ENCODE measurements at regions not wholly inside any gene's neighbourhood (a gene's known extent, or its start where the extent isn't known, plus 50 kb on each side); places are given as distances from the start of the nearest gene placed in this dataset.

GRCh38 chr7:63008366-63008765 lies 990.3 kb upstream of the ZNF722 start:
- FAIRE-seq (no peak), DNase-seq (ENCODE audit: insufficient read length, low spot score) (no peak)

DNA sequence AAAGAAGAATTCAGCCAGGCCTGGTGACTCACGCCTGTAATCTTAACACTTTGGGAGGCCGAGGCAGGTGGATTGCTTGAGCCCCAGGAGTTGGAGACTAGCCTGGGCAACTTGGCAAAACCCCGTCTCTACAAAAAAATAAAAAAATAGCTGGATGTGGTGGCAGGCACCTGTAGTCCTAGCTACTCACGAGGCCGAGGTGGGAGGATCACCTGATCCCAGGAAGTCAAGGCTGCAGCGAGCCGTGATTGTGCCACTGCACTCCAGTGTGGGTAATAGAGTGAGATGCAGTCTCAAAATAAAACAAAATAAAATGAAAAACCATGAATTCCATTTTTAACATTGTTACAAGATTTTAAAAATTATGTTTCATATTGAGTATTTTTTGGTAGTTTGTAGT lies 988.9 kb upstream of the ZNF722 start:
- DNase-seq (ENCODE audit: insufficient read length, low spot score) (no peak), FAIRE-seq (no peak)

DNA sequence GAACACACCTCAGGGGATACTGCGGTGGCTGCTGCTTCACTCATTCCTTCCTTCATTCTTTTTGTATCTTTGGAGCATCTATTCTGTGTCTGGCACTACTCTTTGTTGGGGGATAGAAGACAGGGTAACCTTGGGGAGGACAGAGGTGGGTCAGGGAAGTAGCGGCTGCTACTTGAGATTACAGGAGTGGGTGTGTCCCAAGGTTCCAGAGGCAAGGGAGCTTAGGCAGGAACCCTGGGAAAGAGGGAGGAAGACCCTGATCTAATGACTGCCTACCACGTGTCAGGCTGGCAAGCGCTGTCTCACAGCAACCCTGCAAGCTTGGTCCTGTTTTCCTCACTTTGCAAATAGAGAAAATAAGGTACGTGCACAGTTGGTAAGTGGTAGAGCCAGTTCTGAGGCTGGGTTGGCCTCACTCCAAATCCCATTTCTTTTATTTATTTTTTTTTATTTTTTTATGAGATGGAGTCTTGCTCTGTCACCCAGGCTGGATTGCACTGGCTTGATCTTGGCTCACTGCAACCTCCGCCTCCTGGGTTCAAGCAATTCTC lies 985.9 kb upstream of the ZNF722 start:
- DNase-seq (ENCODE audit: insufficient read length, low spot score) (no peak), FAIRE-seq (peak; percentile 89)

- DNase-seq (ENCODE audit: insufficient read length, low spot score) (no peak), FAIRE-seq (no peak)
Observed at GRCh38 chr7:63014792-63015191, 983.9 kb upstream of the ZNF722 start.

DNA sequence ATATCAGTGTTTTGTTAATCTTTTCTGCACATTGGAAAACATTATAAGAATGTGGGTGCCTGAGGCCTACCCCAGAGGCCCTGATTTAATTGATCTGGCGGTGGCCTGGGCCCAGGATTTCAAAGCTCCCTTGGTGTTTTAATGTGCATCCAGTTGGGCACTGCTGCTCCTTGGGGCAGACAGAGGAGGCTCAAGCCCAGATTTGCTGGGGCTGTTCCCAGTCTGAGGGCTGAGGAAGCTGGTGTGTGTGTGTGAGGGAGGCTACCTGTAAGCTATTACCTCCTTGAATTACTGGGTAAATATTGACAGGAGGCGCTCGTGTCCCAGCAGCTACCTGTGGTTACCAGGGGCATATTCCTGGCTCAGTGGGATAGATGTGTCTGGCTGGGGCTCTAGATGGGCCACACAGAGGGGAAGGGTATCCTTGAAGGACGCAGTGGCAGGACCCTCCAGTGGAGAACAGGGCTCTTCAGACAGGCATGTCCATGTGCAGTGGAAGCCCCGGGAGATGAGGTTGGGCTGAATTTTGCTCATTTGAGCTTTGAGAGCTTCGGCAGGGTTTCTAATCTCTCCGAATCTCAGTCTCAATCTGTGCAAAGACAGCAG lies 975.4 kb upstream of the ZNF722 start:
- no peak for DNase-seq (ENCODE audit: insufficient read length, low spot score)
- no peak for FAIRE-seq

GRCh38 chr7:63024446-63024845 lies 974.2 kb upstream of the ZNF722 start:
- FAIRE-seq (no peak), DNase-seq (ENCODE audit: insufficient read length, low spot score) (no peak)

DNA sequence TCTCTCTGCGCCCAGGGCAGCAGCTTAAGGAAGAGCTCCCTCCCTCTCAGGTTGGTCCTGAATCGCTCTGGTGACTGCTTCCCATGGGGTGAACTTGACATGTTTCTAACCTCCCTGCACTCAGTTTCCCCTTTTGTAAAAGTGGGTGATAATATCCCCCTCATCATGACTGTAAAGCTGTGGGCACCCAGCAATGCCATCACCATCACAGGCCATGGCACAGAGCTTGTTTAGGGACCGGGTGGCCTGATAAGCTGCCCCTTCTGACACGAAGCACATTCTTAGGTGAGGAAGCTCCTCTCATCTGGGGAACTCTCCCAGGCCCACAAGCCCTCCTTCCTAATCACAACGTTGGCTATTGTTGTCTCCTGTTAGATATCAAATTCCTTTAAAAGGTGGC lies 972.8 kb upstream of the ZNF722 start:
- no peak for DNase-seq (ENCODE audit: insufficient read length, low spot score)
- FAIRE-seq, result no peak

DNA sequence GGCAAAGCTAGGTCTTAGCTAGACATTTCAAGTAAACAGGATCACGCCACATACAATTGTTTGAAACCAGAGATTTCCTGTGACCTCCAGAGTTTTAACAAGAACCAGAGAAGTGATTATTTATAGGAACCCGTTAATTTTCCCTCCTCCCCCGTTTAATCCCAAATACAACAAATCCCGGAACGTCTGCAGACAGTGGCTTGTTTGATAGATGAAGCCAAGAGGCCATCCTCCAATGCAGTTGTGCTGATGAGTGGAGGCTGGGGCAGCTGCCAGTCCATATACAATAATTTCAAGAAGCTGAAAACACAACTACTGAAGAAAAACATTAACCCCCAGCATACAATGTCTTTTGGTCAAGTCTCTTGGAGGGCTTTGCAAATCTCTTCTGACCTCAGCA lies 971.6 kb upstream of the ZNF722 start:
- FAIRE-seq (no peak), DNase-seq (ENCODE audit: insufficient read length, low spot score) (no peak)

DNA sequence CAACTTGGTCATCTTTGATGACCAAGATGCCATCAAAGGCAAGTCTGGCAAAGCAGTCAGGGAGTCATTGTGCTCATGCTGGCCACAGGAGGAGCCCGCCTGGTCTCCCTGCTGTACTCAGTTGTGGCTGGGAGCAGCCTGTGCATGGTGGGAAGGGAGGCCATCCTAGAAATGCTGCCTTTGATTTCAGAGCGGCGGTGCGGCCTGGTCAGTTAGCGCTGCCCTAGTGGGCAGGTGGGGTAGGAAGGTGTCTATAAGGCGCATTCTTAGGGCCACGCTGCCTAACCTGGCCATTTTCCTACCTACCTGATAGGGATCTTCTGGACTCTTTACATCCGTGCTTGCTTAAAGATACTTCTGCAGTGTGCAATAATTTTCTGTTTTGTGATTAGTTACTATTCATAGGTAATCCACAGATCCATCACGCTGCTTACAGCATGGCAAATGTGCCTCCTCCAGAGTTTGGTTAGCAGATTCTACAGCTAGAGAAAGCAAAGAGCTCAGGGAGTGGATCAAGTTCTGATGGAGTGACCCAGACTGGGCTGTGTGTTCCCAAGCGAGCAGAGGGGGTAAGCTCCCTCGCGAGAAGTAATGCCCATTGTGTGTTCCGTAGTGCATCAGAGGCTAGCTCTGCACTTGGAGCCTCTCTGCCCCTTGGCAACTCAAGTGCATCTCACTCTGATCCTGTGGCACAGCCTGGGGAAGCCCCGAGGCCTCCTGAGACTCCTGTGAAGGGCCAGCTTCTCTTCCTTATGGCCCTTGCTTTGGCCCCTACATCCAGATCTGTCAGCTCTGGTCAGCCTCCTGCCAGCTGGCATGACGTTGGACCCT lies 970.1 kb upstream of the ZNF722 start:
- no peak for FAIRE-seq
- DNase-seq (ENCODE audit: insufficient read length, low spot score), result no peak

DNA sequence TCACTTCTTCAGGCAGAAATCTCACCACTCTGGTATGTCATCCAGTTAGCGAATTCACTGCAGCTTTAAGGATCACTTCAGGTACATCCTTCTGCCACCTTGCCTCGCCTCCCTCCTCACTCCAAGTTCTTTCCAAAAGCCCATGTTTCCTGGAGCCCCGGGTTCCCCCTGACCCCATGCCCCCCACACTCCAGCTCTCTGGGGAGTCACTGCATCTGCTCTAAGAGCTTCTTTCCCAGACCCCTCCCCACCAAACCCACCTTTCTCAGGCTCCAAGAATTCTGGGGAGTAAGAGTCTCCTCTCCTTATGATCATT lies 969.5 kb upstream of the ZNF722 start:
- FAIRE-seq (no peak), DNase-seq (ENCODE audit: insufficient read length, low spot score) (no peak)

- no peak for FAIRE-seq
Observed at GRCh38 chr7:63030061-63030460, 968.6 kb upstream of the ZNF722 start.

GRCh38 chr7:63031838-63032436 lies 966.7 kb upstream of the ZNF722 start:
- FAIRE-seq (no peak), DNase-seq (ENCODE audit: insufficient read length, low spot score) (no peak)

More at GRCh38 chr7:63030061-63030460, 968.6 kb upstream of the ZNF722 start:
- DNase-seq (ENCODE audit: insufficient read length, low spot score), result no peak

DNA sequence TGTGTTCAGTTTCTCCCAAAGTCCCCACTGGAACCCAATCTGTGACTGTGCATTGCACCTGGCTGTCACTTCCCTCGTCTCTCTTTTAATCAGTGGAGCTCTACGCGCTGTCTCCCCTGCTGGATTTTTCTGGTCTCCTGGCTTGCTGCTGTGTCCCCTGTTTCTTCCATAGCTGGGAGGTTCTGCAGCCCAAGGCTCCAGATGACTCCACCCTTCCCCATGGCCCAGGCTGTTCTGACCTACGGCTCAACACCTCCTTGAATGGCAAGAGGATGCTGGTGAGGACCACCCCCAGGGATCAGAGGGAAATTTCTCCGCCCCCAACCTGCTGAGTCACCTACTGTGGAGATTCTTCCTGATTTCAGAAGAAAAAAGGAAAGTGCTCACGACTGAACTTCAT lies 961.4 kb upstream of the ZNF722 start:
- no peak for FAIRE-seq
- DNase-seq (ENCODE audit: insufficient read length, low spot score), result no peak

- FAIRE-seq (no peak), DNase-seq (ENCODE audit: insufficient read length, low spot score) (no peak)
Observed at GRCh38 chr7:63038987-63039386, 959.7 kb upstream of the ZNF722 start.

- no peak for FAIRE-seq
Observed at GRCh38 chr7:63039882-63040281, 958.8 kb upstream of the ZNF722 start.

GRCh38 chr7:63040336-63040735 lies 958.3 kb upstream of the ZNF722 start:
- FAIRE-seq (no peak), DNase-seq (ENCODE audit: insufficient read length, low spot score) (no peak)

More at GRCh38 chr7:63039882-63040281, 958.8 kb upstream of the ZNF722 start:
- no peak for DNase-seq (ENCODE audit: insufficient read length, low spot score)

DNA sequence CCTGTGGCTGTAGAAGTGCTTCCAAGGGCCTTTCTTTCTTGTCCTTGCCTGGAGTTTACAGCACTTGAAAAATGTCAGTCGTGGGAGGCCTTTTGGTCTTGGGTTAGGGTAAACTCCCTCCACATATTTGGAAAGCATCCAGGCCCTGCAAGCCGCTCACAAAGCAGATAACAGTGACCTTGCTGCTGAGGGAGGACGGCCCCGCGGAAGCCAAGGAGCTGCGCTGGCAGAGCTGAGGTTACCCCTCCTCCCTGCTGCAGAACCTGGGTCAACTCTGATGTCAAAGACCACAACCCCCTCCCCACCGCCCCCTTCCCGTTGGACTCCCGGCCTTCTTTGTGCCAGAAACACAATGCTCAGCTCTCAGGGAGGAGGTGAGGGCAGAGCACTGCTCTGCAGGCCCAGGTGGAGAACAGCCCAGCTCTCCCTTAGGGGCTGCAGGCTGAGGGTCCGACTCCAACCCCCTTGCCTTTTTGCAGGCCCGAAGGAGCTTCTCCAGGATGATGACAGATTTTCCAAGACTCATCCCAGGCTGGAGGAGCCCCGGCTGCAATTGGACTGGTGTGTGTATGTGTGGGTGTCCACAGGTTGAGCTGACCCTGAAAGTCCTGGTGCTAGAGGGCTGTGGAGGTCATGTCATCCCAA lies 957.6 kb upstream of the ZNF722 start:
- FAIRE-seq (no peak), DNase-seq (ENCODE audit: insufficient read length, low spot score) (no peak)

DNA sequence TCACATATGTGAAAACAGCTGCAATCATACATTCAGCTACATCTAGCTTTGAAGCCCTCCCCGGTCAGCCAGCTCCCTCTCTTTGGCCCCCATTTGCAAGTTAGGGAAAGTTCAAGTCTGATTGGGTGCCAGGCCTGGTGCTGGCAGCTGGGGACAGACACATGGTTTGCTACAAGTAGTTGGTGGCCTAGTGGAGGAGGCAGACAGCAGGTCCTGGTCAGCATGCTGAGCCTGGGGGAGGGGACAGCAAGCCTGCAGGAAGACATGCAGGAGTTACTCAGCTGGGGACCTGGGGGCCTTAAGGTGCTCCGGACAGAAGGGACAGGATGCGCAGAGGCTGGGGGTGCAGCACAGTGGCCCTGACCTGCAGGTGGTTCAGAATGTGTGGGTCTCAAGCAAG lies 956.9 kb upstream of the ZNF722 start:
- FAIRE-seq, result no peak
- no peak for DNase-seq (ENCODE audit: insufficient read length, low spot score)

DNA sequence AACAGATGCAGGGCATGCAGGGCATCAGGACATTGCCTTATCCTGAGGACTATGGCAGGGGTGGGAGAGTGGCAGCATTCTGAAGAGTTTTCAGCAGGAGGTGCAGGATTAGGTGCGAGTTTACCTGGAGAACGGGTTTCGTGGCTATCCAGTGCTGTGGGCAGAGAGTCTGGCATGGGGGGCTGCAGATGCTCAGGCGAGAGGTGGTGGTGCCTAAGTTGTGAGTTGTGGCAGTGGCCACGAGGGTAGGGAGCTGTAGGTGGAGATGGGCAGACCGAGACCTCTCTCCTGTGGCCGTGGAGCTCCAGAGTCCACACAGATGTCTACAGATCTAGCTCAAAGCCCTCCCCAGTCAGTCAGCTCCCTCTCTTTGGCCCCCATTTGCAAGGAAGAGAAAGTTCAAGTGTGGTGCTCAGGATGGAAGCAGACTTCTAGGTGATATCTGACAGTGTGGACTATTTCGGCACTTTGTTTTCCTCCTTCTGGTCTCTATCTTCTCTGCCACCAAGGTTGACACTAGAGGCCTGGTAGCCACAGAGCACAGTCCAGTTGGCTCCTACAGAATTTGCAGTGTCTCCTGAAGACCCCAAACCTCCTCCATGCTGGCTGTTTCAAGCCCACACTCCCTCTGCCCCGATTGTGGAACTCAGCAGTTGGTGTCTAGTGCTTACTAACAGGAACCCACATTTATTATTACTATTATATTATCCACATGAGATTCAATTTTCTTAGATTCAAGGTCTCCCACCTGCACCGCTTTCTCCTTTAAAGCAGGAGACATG lies 955.7 kb upstream of the ZNF722 start:
- DNase-seq (ENCODE audit: insufficient read length, low spot score) (no peak), FAIRE-seq (no peak)

DNA sequence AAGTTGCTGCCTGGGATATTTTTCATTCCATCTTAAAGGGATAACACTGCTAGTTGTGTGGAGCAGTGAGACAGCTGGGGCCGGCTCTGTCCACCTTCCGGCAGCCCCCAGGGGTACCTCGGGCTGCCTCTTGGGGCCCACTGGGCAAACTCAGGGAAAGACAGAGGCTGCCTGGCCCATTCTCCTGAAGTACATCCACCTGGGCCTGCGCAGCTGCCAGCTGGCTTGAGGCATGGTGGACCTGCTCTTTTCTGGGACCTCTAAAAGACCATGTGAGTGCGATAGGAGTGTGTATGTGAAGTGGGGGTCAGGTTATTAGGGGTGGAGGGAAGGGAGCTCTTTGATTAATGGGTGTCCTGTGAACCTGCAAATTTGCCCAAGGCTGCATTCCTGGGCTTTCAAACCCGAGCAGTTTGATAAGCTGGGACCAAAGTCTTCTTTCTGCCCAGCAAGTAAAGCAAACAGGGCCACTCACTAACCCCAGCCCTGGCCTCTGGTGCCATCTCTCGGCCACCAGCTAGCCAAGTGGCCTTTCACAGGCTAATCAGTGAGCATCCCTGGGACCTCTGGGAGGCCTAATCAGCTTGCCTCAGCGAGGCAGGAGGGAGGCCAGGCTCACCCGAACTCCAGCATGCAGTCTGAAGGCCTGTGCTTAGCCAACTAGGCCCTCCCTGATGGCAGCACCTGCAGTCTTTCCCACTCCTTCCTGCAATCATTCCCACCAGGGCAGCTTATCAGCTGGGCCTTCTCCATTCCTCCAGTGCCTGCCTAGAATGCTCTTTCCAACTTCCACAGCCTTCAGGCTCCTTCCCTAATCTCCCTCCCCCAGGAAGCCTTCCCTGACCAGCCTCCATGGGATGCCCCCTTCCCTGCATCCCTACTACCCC lies 954.7 kb upstream of the ZNF722 start:
- FAIRE-seq, result no peak
- DNase-seq (ENCODE audit: insufficient read length, low spot score), result no peak
